GM18520 (cell line): ENCODE measurements at regions not wholly inside any gene's neighbourhood (a gene's known extent, or its start where the extent isn't known, plus 50 kb on each side); places are given as distances from the start of the nearest gene placed in this dataset.
A peak's percentile ranks its signal among the peaks of the same experiment; 100 is the strongest.
"Not testable (repeated sequence)": the region's sequence is repeated elsewhere in the genome, so short reads cannot be mapped to it uniquely, and the experiment has no call there.

Experiments used
- ATAC-seq: cut with Tn5 transposase; IDR thresholded peaks from one replicate; pipeline ENCODE4 v1.9.1; 2021; ENCODE audit not compliant: unreplicated experiment

DNA sequence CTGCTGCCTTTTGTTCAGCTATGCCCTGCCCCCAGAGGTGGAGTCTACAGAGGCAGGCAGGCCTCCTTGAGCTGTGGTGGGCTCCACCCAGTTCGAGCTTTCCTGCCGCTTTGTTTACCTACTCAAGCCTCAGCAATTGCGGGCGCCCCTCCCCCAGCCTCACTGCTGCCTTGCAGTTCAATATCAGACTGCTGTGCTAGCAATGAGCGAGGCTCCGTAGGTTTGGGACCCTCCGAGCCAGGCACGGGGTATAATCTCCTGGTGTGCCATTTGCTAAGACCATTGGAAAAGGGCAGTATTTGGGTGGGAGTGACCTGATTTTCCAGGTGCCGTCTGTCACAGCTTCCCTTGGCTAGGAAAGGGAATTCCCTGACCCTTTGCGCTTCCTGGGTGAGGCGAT lies 51.9 kb downstream of the DIPK2A start:
- ATAC-seq, result not testable (repeated sequence)

DNA sequence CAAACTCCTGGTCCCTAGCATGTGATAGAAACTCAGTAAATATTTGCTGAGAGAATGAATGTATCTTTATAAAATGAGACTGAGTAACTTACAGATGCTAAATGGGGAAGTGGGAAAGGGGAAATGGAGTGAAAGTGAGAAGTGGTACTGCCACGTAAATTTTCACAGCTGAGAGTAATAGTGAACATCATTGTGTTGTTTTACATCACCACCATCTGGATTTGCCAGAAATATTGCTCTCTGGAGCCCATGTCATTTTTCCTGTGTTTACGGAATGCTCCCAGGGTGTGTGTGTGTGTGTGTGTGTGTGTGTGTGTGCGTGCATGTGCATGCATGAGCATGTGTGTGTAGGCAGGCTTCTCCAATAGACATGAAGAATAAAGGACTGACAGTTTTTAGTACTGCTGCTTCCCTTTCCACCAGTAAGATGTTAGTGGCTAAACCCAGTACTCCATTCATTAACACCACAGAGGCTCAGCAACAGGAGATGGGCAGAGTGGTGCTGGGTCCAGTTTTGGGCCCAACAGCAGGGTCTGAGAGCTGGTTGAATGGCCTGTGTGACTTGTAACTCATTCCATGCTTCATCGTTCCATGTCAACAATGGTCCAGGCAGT lies 57.3 kb downstream of the DIPK2A start:
- ATAC-seq, result peak; percentile 77

DNA sequence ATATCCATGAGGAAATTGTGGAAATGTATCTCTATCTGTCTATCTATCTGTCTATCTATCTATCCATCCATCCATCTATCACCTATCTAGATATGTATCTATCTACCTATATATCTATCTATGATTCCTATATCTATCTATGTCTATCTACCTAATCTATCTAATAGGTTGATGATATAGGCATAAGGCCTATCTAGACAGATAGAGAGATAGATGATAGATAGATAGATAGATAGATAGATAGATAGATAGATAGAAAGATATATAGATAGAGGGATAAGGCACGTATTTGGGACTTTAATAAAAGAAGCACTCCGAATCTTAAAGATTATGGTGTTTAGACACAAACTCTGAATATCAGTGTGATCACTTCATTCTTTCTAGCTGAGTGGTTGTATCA lies 58.1 kb downstream of the DIPK2A start:
- no peak for ATAC-seq

- no peak for ATAC-seq
Measured at GRCh38 chr3:144031938-144032337, 60.3 kb downstream of the DIPK2A start.

DNA sequence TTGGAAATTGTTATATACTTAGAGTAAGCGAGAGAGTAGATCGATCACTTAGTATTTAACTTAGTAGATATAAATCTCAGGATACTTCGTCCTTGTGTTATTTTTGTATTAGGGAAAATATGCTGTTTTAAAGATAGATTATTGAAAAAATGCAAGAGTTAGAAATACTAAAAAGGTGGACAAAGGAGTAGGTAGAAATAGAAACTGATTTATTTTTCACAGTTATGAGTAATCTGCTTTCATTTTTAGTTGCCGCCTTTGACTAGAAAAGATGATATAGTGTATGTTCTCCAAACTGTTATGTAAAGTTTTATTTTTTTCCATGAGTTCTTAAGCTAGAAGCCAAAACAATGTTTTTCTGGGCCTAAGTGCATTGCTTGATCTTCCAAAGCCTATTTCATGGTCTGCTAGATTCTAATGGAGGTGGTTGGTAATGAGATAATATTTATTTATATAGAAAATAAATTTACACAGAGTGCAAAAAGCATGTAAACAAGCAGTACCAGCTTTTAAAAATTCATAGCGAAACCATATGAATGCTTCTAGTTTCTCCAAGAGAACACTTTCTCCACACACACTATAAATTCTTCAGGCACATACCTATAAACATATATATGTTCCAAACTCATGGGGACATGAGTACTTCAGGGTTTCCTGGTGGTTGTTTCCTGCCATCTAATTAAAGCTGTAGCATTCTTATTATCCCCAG lies 61.1 kb downstream of the DIPK2A start:
- peak; percentile 79 for ATAC-seq

GRCh38 chr3:144033240-144033589 lies 61.6 kb downstream of the DIPK2A start:
- ATAC-seq, result no peak

- no peak for ATAC-seq
Measured at GRCh38 chr3:144033863-144034262, 62.2 kb downstream of the DIPK2A start.

- ATAC-seq, result no peak
Measured at GRCh38 chr3:144034715-144035290, 63.2 kb downstream of the DIPK2A start.

DNA sequence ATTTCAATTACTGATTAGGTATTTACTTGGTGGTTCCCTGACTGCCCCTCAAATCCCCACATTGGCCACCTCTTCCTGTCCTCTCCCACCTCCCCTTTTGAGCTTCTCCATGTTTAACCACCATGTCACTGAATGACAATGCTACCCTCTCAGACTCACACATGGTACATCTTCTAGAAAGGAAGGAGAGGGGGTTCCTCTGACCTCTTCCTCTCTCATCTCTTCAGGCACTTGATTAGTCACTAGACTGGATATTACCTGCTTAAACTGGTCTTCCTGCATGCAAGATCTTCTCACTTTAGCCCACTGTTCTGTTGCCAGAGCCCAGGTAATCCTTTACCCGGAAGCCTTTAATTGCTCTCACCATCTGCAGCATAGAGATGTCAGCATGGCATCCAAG lies 64.9 kb downstream of the DIPK2A start:
- no peak for ATAC-seq

GRCh38 chr3:144039661-144040060 lies 68.0 kb downstream of the DIPK2A start:
- peak; percentile 56 for ATAC-seq

DNA sequence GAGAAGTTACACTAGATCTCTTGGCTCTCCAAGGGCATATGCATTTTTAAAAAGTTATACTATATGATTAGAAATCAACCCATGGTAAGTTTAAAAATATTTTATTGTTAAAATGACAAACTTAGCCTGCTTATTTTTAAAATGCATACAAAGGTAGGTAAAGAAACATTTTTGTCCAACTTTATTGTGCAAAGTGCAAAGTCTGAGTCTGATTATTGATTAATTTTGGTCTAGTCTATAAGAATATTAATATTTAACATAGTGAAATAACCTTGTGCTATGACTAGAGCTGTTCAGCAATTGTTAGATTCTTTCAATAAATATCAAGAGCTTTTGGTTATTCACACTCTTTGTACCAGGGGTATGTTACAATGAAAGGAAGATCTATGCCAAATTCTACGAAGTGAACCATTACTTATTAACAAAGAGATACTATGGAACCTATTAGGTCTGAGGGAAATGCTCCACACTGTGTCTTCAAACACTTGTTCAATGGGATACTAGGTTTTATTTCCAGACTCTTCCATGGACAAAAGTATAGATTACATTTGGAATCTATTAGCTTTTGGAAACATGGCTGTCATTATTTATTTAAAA lies 70.4 kb downstream of the DIPK2A start:
- no peak for ATAC-seq

GRCh38 chr3:144045766-144046165 lies 74.1 kb downstream of the DIPK2A start:
- ATAC-seq, result no peak

DNA sequence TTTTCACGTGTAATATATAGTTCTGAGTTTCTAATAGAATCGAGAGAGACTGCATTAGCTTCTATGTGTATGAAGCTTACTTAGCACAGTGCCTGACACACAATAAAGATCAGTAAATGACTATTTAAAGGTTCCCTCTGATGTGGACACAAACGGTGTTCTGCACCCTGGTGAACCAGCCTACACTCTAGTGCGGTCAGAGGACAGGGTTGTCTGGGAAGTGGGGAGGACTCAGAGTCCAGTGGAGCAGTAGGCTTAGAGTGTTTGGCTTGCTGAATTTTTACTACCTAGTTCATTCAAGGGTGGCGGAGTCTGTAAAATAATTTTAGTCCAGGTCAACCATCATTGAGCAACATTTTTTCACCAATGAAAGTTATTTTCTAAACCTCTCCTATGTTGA lies 77.8 kb downstream of the DIPK2A start:
- no peak for ATAC-seq

DNA sequence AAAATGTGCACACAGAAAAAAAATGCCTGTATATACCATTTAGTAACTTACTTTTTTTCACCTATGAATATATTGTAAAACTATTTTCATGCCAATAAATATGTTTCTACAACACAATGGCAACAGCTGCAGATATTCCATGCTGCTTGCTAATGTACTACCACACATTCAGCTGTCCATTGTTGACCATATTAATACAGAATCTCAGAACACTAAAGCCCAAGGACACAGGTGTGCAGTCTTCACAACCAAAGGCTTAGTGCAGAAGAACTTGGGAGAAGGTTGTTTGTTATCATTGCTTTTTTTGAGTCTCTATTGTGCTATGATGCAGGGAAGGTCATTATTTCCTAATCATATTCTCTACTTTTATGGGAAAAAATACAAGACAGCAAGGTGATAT lies 79.6 kb downstream of the DIPK2A start:
- no peak for ATAC-seq

DNA sequence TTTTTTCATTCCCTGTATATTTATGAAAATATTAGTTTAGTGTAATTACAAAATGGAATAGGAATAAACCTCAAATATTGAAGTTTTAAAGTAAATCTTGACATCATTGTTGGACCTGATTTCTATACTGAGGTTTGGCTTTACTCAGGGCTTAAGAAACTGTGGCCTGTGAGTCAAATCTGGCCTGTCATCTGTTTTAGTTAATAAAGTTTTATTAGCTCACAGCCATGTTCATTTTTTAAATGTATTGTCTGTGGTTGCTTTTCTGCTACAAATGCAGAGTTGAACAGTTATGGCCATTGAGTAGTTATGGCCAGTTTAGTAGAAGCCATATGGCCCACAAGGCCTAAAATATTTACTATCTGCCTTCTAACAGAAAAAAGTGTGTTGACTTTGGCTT lies 80.7 kb downstream of the DIPK2A start:
- no peak for ATAC-seq

- no peak for ATAC-seq
Measured at GRCh38 chr3:144053121-144053520, 81.5 kb downstream of the DIPK2A start.

- ATAC-seq, result no peak
Measured at GRCh38 chr3:144054766-144055165, 83.1 kb downstream of the DIPK2A start.

- ATAC-seq, result no peak
Measured at GRCh38 chr3:144055604-144056003, 84.0 kb downstream of the DIPK2A start.

GRCh38 chr3:144058713-144059112 lies 87.1 kb downstream of the DIPK2A start:
- ATAC-seq, result peak; percentile 90

DNA sequence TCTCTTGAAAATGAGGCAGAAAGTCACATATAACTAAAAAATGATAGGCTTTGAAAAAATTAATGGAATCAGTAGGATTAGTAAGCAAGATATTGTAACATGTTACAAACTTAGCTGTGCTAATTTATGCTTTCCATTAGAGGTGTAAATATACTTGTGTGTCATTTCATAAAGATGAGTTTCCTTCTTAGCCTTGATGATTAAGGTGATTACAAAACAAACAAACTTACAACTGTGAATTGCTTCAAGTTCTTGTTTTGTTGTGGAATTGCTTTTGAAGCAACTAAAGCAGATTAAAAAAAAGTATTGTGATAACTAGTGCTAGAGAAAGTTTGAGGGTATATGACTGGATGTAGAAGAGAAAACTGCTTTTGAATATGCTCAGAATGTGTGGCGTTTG lies 87.9 kb downstream of the DIPK2A start:
- no peak for ATAC-seq

GRCh38 chr3:144060881-144061280 lies 89.3 kb downstream of the DIPK2A start:
- no peak for ATAC-seq

DNA sequence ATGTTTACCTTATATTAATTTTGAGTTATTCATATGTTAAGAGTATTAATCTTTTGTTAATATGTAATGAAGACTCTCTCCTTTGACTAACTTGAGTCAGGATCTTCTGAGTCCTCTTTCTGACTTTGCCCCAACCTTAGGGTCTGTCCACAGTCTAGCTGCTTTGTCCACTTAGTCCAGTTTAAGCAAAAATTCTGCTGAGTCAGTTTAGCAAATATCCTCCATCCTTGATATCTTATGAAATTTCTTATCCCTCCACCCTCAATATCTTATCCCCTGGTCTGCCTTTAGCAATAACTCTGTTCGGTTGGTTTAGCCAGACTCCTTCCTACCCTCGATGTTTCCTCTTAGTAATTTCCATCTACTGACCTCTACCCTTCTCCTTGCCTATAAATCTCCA lies 91.7 kb downstream of the DIPK2A start:
- ATAC-seq, result no peak
